SK-N-SH treated with all-trans-retinoic acid at 6 μM for 48 hours (cell line): ENCODE measurements at regions not wholly inside any gene's neighbourhood (a gene's known extent, or its start where the extent isn't known, plus 50 kb on each side); places are given as distances from the start of the nearest gene placed in this dataset.

Experiments used
- ATAC-seq: fragments of 200-7000 bp; cut with Tn5 transposase; 3 replicates; pipeline ENCODE4 v1.9.1; 2020; ENCODE audit warnings: mild to moderate bottlenecking, moderate library complexity
- ARNTL ChIP-seq: fragments of 450-650 bp; formaldehyde crosslinking; IDR thresholded peaks from 2 replicates; pipeline ENCODE4 v1.5.0; 2020; ENCODE audit warnings: low read depth, mild to moderate bottlenecking, moderate library complexity, borderline replicate concordance
- BACH2 ChIP-seq: fragments of 250-450 bp; sonication (Bioruptor Pico); IDR thresholded peaks from 2 replicates; pipeline ENCODE4 v1.9.0; 2021; ENCODE audit warnings: mild to moderate bottlenecking, borderline replicate concordance
- CREB5 ChIP-seq: fragments of 250-450 bp; sonication (Bioruptor Pico); IDR thresholded peaks from 2 replicates; pipeline ENCODE4 v1.5.1; 2020; ENCODE audit warnings: low read depth, mild to moderate bottlenecking, moderate library complexity
- CSDC2 ChIP-seq: fragments of 250-450 bp; sonication (Bioruptor Pico); IDR thresholded peaks from 2 replicates; pipeline ENCODE4 v1.5.0; 2020; ENCODE audit warnings: mild to moderate bottlenecking, moderate library complexity
- CSRNP3 ChIP-seq: fragments of 250-450 bp; sonication (Bioruptor Pico); IDR thresholded peaks from 2 replicates; pipeline ENCODE4 v1.5.1; 2021; ENCODE audit warnings: mild to moderate bottlenecking, moderate library complexity
- ESRRG ChIP-seq: fragments of 250-450 bp; sonication (Bioruptor Pico); IDR thresholded peaks from 2 replicates; pipeline ENCODE4 v1.6.1; 2021; ENCODE audit warnings: mild to moderate bottlenecking
- GLIS3 ChIP-seq: fragments of 250-450 bp; sonication (Bioruptor Pico); IDR thresholded peaks from 2 replicates; pipeline ENCODE4 v1.5.0; 2020; ENCODE audit warnings: mild to moderate bottlenecking, moderate library complexity
- OSR1 ChIP-seq: fragments of 250-450 bp; sonication (Bioruptor Pico); IDR thresholded peaks from 2 replicates; pipeline ENCODE4 v1.8.0; 2022; ENCODE audit warnings: moderate library complexity, mild to moderate bottlenecking, inconsistent platforms
- PATZ1 ChIP-seq: fragments of 250-450 bp; sonication (Bioruptor Pico); IDR thresholded peaks from 2 replicates; pipeline ENCODE4 v1.8.0; 2020; ENCODE audit warnings: mild to moderate bottlenecking, moderate library complexity, borderline replicate concordance
- POU6F1 ChIP-seq: fragments of 250-450 bp; sonication (Bioruptor Pico); IDR thresholded peaks from 2 replicates; pipeline ENCODE4 v1.8.0; 2021; ENCODE audit warnings: low read depth, mild to moderate bottlenecking, moderate library complexity, borderline replicate concordance
- PPARA ChIP-seq: fragments of 250-450 bp; sonication (Bioruptor Pico); IDR thresholded peaks from 2 replicates; pipeline ENCODE4 v1.5.0; 2020; ENCODE audit warnings: mild to moderate bottlenecking, borderline replicate concordance
- RARB ChIP-seq: fragments of 250-450 bp; sonication (Bioruptor Pico); IDR thresholded peaks from 2 replicates; pipeline ENCODE4 v1.8.0; 2021; ENCODE audit warnings: mild to moderate bottlenecking, moderate library complexity
- TCF4 ChIP-seq: fragments of 250-450 bp; sonication (Bioruptor Pico); IDR thresholded peaks from 2 replicates; pipeline ENCODE4 v1.8.0; 2021; ENCODE audit warnings: mild to moderate bottlenecking, moderate library complexity, borderline replicate concordance
- TOX ChIP-seq: fragments of 250-450 bp; sonication (Bioruptor Pico); IDR thresholded peaks from 2 replicates; pipeline ENCODE4 v1.8.0; 2021; ENCODE audit warnings: mild to moderate bottlenecking, moderate library complexity, borderline replicate concordance
- TSHZ2 ChIP-seq: fragments of 250-450 bp; sonication (Bioruptor Pico); IDR thresholded peaks from 2 replicates; pipeline ENCODE4 v1.5.0; 2020; ENCODE audit warnings: mild to moderate bottlenecking, moderate library complexity
- ZC3H10 ChIP-seq: fragments of 250-450 bp; sonication (Bioruptor Pico); IDR thresholded peaks from 2 replicates; pipeline ENCODE4 v1.5.1; 2021; ENCODE audit warnings: mild to moderate bottlenecking, moderate library complexity
- ZFP3 ChIP-seq: fragments of 250-450 bp; sonication (Bioruptor Pico); IDR thresholded peaks from 2 replicates; pipeline ENCODE4 v1.5.0; 2020; ENCODE audit warnings: mild to moderate bottlenecking, moderate library complexity
- ZFP30 ChIP-seq: fragments of 450-650 bp; formaldehyde crosslinking; IDR thresholded peaks from 2 replicates; pipeline ENCODE4 v1.5.0; 2022; ENCODE audit warnings: mild to moderate bottlenecking, moderate library complexity
- ZNF70 ChIP-seq: fragments of 450-650 bp; formaldehyde crosslinking; IDR thresholded peaks from 2 replicates; pipeline ENCODE4 v1.5.0; 2020; ENCODE audit warnings: mild to moderate bottlenecking, moderate library complexity

GRCh38 chr10:117615649-117616048 lies 73.1 kb downstream of the EMX2 start:
- TF ChIP-seq TSHZ2 (CRISPR knock-in tag) (no peak), PATZ1 (CRISPR knock-in tag) (no peak), RARB (no peak), ARNTL (CRISPR knock-in tag) (no peak), CSRNP3 (CRISPR knock-in tag) (no peak), POU6F1 (CRISPR knock-in tag) (no peak), ZFP30 (no peak), CSDC2 (CRISPR knock-in tag) (no peak), OSR1 (CRISPR knock-in tag) (no peak), GLIS3 (CRISPR knock-in tag) (no peak), ZC3H10 (no peak), BACH2 (no peak), ZFP3 (CRISPR knock-in tag) (no peak), ZNF70 (CRISPR knock-in tag) (no peak)
- no peak for ATAC-seq

- TF ChIP-seq ZNF70 (CRISPR knock-in tag) (no peak), TSHZ2 (CRISPR knock-in tag) (no peak), CSRNP3 (CRISPR knock-in tag) (no peak), POU6F1 (CRISPR knock-in tag) (no peak), TOX (CRISPR knock-in tag) (no peak), PPARA (no peak), ESRRG (CRISPR knock-in tag) (no peak), CSDC2 (CRISPR knock-in tag) (no peak), TCF4 (CRISPR knock-in tag) (no peak), CREB5 (CRISPR knock-in tag) (no peak)
These were observed 73.6 kb downstream of the EMX2 start for GRCh38 chr10:117616179-117616578.

More at GRCh38 chr10:117616179-117616578, 73.6 kb downstream of the EMX2 start:
- ATAC-seq: no peak
